ENCODE measurements at regions not wholly inside any gene's neighbourhood (a gene's known extent, or its start where the extent isn't known, plus 50 kb on each side); places are given as distances from the start of the nearest gene placed in this dataset.

- DNase-seq (ENCODE audit: low read depth in 2 of 2), result no peak
These were observed 242.0 kb downstream of the HS3ST3A1 start for GRCh38 chr17:13359774-13360173.

- no peak for DNase-seq (ENCODE audit: low read depth in 2 of 2)
These were observed 246.7 kb downstream of the HS3ST3A1 start for GRCh38 chr17:13355054-13355453.

- DNase-seq (ENCODE audit: low read depth in 2 of 2), result no peak
These were observed 248.1 kb downstream of the HS3ST3A1 start for GRCh38 chr17:13353590-13353989.

DNA sequence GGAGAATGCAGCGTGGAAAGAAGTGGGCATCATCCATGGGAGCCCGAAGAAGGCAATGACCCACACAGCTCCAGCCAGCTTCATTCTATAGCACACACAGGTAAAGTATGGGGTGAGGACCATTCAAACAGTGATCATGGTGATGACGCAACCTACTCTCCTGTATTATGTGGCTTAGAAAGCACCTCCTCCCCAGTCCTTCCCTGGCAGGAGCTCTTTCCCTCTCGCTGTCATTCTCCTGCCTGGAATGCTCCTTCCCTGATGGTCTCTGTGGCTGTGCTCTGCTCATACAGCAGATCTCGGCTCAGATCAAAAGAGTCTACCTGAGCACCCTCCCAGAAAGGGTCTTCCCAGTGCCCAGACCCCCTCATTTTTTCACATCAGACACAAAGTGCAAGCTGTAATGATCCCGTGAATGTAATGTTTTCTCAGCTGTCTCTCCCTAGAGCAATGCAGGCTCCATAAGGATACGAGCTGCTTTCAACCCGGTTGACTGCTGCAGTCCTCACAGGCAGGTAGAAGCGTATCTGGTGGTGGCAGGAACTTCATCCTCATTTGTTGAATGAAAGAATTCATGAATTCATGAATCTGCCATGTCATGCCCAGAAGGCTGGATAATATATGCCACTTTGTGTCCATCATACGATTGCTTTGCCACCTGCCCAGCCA, 248.8 kb downstream of the HS3ST3A1 start:
- DNase-seq (ENCODE audit: low read depth in 2 of 2), result no peak

DNA sequence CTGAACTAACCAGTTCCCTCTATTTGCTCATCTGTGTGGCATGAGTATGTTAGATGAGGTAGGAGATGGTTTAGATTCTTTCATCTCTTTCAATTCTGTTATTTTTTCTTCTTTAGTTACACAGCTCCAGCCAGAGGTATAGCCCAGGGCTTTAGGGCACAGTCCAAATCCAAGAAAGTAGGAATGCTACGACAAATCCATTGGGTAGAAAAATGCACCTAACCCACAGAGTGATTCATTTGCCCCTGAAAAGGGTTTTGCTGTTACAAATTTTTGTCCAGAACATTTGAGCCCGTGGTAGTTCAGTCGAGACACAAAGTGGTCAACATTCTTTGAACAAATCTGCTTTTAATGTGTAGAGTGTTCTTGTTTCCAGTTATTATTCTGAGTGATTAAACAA, 250.7 kb downstream of the HS3ST3A1 start:
- no peak for DNase-seq (ENCODE audit: low read depth in 2 of 2)

- DNase-seq (ENCODE audit: low read depth in 2 of 2), result no peak
These were observed 251.3 kb downstream of the HS3ST3A1 start for GRCh38 chr17:13350466-13350865.

DNA sequence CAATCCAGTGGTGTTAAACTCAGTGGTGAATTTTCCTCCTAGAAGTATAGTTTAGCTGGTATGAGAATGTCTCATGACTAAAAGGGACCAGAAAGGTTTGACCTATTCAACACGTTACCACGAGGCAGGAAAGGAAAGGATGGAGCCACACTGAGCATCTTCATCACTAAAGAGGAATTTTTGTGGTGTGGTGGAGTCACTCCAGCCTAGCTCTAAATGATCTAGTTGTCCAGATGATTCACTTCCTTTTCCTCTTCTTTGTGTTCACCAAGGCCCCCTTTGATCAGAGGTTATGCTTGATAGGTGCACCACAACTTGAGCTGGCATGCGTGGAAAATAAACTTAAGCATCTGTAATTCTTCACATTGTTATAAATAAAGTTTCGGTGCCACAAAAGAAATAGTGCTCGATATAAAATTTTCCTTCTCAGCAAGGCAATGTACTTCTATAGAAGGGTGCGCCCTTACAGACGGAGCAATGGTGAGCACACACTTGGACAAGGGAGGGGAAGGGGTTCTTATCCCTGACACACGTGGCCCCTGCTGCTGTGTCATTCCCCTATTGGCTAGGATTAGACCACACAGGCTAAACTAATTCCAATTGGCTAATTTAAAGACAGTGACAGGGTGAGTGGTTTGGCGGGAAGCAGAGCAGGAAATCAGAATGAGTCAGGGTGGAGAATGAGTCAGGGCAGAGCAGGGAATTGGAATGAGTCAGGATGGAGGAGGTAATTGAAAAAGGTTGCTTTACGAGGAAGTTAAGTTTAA, 254.6 kb downstream of the HS3ST3A1 start:
- peak; percentile 2 to 39 for DNase-seq (ENCODE audit: low read depth in 2 of 2)

GRCh38 chr17:13346592-13346991, 255.1 kb downstream of the HS3ST3A1 start:
- no peak for DNase-seq (ENCODE audit: low read depth in 2 of 2)

DNA sequence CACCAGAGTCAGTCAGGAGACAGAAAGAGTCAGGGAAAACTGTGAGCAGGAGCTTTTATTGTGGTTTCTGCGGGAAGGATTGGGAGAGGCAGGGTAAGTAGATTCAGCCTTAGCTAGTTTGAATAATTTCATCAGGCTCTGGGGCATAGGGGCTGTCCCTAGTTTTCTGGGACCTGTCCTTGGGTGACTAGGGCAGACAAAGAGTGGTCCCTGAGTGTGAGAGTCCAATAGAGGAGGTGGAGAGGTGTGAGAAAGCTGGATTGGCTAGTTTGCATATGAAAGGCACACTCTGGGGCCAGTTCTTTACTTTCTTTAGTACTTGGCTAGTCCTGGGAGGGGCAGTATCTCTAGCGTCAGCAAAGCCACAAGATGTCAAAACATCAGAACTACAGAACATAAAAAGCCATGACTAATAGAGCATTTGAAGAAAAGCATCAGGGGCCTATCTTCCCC, 255.6 kb downstream of the HS3ST3A1 start:
- no peak for DNase-seq (ENCODE audit: low read depth in 2 of 2)

- no peak for DNase-seq (ENCODE audit: low read depth in 2 of 2)
These were observed 263.3 kb downstream of the HS3ST3A1 start for GRCh38 chr17:13338421-13338820.

DNA sequence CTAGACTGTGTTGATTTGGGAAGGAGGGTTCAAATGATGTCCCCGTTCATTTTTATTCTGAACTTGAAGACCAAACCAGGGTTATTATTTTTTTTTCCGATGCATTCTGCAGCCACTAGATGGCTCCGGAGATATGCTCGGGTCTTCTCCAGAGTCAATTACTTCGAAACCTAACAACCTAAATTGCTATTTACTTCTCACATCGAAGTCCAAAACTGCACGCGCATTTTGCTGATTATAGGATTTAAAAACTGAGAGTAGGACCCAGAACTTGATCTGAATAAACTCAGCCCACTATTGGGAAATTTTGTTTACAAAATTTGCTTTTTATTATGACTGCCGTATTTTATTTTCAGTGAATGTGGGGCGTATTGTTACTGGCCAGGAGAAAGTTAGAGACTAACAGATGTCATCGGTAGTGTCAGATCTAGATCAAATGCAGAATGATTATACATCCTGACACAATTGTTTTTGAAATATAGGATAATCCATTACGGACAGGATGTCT, 263.8 kb downstream of the HS3ST3A1 start:
- peak; percentile 15 to 42 for DNase-seq (ENCODE audit: low read depth in 2 of 2)

DNA sequence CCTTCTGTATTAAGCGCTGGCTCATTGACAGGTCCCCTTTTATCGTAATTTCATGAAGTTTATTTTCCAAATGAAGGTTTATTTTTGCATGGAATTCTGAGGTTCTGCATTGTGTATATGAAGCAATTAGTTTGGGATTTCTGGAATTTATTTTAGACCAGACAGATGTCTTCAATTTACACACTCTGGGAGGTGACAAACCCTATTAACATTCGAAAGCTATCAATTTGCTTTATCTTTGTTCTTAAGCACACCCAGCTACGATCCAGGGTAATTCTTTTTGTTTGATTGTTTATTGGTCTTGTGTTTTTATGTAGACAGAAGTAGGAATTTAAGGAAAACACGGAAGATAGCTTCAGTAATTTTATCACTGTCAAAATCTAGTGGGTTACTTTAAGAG, 264.6 kb downstream of the HS3ST3A1 start:
- DNase-seq (ENCODE audit: low read depth in 2 of 2), result no peak

- DNase-seq (ENCODE audit: low read depth in 2 of 2), result no peak
These were observed 267.4 kb downstream of the HS3ST3A1 start for GRCh38 chr17:13334374-13334773.

DNA sequence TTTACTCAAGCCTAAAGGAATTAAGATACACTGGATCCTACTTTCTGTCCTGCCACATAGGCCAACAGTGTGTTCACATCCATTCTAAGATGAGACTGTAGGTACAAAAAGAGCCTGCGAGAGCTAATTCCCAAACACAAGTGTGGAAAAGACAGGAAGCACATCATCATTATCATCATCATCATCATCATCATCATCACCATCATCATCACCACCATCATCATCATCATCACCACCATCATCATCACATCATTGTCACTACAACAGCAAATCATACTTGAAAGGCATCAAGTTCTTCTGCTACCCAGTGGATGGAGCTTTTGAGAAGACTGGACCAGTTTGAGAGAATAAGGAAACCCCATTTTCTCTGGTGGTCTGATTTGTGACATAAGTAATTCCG, 268.1 kb downstream of the HS3ST3A1 start:
- no peak for DNase-seq (ENCODE audit: low read depth in 2 of 2)

DNA sequence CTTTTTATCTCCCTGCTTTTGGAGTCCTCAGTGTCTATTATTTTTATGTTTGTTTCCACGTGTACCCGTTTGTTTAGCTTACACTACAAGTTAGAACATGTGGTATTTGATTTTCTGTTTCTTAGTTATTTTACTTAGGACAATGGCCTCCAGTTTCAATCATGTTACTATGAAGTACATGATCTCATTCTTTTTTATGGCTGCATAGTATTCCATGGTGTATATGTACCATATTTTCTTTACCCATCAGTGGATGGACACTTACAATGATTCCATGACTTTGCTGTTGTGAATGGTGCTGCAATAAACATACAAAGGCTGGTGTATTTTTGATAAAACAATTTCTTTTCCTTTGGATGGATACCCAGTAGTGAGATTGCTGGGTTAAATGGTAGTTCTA, 269.5 kb downstream of the HS3ST3A1 start:
- no peak for DNase-seq (ENCODE audit: low read depth in 2 of 2)

DNA sequence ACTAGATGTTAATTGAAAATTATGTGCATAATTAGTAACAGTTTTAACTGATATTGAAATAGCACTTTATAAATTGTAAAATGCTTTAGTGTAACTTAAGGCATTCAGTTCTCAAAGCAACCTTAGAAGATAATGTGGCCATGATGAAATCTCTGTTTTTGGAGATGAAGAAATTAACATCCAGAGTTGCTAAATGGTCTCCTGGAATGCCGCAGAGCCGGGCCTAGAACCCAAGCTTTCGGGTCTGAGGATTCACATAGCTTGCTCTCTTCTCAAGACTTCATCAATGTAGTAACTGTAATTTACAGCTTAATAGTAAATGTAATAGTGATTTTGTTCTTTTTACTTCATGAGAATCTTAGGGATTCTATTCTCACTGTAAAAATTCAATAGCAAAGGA, 272.3 kb downstream of the HS3ST3A1 start:
- no peak for DNase-seq (ENCODE audit: low read depth in 2 of 2)

DNA sequence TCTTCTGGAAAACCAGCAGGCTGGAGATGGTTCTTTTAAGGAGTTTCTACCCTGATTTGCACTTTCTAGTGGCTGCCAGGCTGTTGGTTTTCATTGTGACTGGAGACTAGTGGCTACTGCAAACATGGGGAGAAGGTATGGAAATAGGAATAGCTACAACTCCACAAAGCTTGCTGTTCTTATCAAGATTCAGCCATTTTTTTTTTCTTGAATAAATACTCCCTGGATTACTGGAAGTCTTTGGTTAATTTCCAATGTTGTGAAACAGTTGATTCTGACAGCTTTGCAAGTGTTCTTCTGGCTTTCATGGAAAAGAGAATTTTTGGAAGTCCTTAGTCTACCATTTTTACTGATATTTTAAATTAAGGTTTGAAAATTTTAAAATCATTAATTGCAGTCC, 277.7 kb downstream of the HS3ST3A1 start:
- DNase-seq (ENCODE audit: low read depth in 2 of 2), result no peak

- no peak for DNase-seq (ENCODE audit: low read depth in 2 of 2)
These were observed 279.6 kb downstream of the HS3ST3A1 start for GRCh38 chr17:13321951-13322701.

DNA sequence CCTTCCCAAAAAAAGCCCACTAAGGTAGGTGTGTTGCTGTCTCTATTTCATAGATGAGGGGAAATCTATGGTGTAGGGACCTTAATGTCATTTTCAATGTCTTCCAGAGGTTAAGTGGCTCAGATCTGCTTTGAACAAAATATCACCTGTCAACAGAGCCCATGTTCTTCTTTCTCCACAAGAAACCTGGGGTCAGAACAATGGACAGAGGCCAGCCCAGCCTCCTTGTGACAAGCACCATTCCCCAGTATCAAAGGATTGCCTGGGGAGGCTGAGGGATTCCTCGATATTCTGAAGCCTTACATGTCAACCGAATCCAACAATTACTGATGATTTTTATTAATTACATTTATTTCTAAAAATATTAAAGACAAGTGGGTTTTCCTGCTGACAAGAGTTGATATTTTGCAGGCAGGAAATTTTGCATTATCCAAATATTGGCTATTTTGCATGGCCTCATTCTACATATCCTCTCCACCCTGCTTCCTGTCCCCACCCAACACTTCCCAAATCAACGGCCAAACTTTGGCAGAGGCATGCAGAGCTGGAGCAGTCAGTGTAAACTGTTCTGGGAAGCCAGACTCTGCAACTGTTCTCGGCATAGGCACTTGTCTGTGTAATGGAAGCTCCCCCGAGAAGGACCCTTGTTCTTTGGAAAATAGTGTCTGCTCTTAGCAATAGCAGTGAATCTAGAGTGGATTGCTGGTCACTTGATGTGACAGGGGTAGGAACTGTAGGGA, 281.5 kb downstream of the HS3ST3A1 start:
- DNase-seq (ENCODE audit: low read depth in 2 of 2), result no peak

DNA sequence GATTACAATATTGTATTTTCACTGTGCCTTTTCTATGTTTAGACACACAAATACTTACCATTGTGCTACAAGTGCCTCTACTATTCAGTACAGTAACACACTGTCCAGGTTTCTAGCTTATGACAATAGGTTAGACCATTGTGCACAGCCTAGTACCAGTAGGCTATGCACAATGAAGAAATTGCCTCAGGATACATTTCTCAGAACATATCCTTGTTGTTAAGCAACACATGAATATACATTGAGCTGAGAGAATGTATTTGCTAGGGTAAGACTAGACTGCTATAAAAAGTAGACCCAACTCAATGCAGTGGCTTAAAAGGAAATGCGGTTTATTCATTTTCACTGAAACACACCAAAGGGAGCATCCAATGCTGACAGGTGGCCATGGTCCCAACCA, 285.1 kb downstream of the HS3ST3A1 start:
- no peak for DNase-seq (ENCODE audit: low read depth in 2 of 2)

DNA sequence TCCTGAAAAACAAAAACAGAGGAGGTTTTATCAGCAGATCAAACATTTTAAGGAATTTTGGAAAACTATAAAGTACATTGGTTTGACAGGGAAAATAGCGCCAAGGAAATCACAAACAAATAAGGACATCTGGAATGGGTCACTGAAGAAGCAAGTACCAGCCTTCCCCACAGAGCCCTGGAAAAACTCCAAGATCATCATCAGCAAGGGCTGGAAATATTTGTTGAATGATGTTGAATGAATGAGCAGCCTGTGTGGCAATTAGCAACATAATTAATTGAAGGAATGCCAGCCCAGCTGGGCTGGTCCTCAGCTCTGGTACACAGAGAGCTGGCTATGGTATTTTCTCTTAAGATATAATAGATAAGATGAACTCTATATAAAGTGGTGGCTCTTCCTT, 290.4 kb downstream of the HS3ST3A1 start:
- no peak for DNase-seq (ENCODE audit: low read depth in 2 of 2)

GRCh38 chr17:13310858-13311257, 290.9 kb downstream of the HS3ST3A1 start:
- DNase-seq (ENCODE audit: low read depth in 2 of 2), result no peak

Data from dermis microvascular lymphatic vessel endothelial cell (primary cell).